ENCODE measurements at regions not wholly inside any gene's neighbourhood (a gene's known extent, or its start where the extent isn't known, plus 50 kb on each side); places are given as distances from the start of the nearest gene placed in this dataset.

GRCh38 chr3:24715171-24715792 lies 220.6 kb upstream of the THRB start:
- H3K9me3 Mint-ChIP-seq (ENCODE audit: unreplicated experiment) = no peaks in the 10 kb centered on the region
- H3K27ac Mint-ChIP-seq (ENCODE audit: unreplicated experiment) = no peak overlapping the region
- no peak for TF ChIP-seq CTCF (IDR thresholded peaks at IDR 0.05)
- peaks cover 23% of the 10 kb centered on the region for H3K4me1 Mint-ChIP-seq (ENCODE audit: unreplicated experiment)
- H3K4me3 Mint-ChIP-seq (ENCODE audit: unreplicated experiment) = no peak overlapping the region
- H3K36me3 Mint-ChIP-seq (ENCODE audit: unreplicated experiment) = no peaks in the 10 kb centered on the region
- H3K27me3 Mint-ChIP-seq (ENCODE audit: unreplicated experiment) = no peaks in the 10 kb centered on the region
- DNase-seq (ENCODE audit: extremely low spot score, unreplicated experiment) = no peak

- Mint-ChIP-seq H3K27me3 (ENCODE audit: unreplicated experiment) (peaks cover 4% of the 10 kb centered on the region), H3K4me1 (ENCODE audit: unreplicated experiment) (no peaks in the 10 kb centered on the region), H3K4me3 (ENCODE audit: unreplicated experiment) (no peak overlapping the region), H3K27ac (ENCODE audit: unreplicated experiment) (no peak overlapping the region), H3K36me3 (ENCODE audit: unreplicated experiment) (no peaks in the 10 kb centered on the region), H3K9me3 (ENCODE audit: unreplicated experiment) (no peaks in the 10 kb centered on the region)
- TF ChIP-seq CTCF (IDR thresholded peaks at IDR 0.05) = no peak
- DNase-seq (ENCODE audit: extremely low spot score, unreplicated experiment) = no peak
Observed at GRCh38 chr3:24722087-24722486, 227.4 kb upstream of the THRB start.

- DNase-seq (ENCODE audit: extremely low spot score, unreplicated experiment) = no peak
- no peak overlapping the region for H3K4me3 Mint-ChIP-seq (ENCODE audit: unreplicated experiment)
- H3K9me3 Mint-ChIP-seq (ENCODE audit: unreplicated experiment) = no peaks in the 10 kb centered on the region
- H3K27ac Mint-ChIP-seq (ENCODE audit: unreplicated experiment) = no peak overlapping the region
- no peak for TF ChIP-seq CTCF (IDR thresholded peaks at IDR 0.05)
- no peaks in the 10 kb centered on the region for H3K36me3 Mint-ChIP-seq (ENCODE audit: unreplicated experiment)
- peaks cover 4% of the 10 kb centered on the region for H3K27me3 Mint-ChIP-seq (ENCODE audit: unreplicated experiment)
- no peaks in the 10 kb centered on the region for H3K4me1 Mint-ChIP-seq (ENCODE audit: unreplicated experiment)
Observed at GRCh38 chr3:24725514-24726255, 231.0 kb upstream of the THRB start.

- no peak for TF ChIP-seq CTCF (IDR thresholded peaks at IDR 0.05)
- no peaks in the 10 kb centered on the region for H3K9me3 Mint-ChIP-seq (ENCODE audit: unreplicated experiment)
- no peaks in the 10 kb centered on the region for H3K4me1 Mint-ChIP-seq (ENCODE audit: unreplicated experiment)
- H3K36me3 Mint-ChIP-seq (ENCODE audit: unreplicated experiment) = no peaks in the 10 kb centered on the region
- DNase-seq (ENCODE audit: extremely low spot score, unreplicated experiment) = no peak
- H3K27me3 Mint-ChIP-seq (ENCODE audit: unreplicated experiment) = peaks cover 4% of the 10 kb centered on the region
- no peak overlapping the region for H3K4me3 Mint-ChIP-seq (ENCODE audit: unreplicated experiment)
- H3K27ac Mint-ChIP-seq (ENCODE audit: unreplicated experiment) = no peak overlapping the region
Observed at GRCh38 chr3:24726423-24726822, 231.8 kb upstream of the THRB start.

GRCh38 chr3:24730173-24730572 lies 235.5 kb upstream of the THRB start:
- Mint-ChIP-seq H3K9me3 (ENCODE audit: unreplicated experiment) (no peaks in the 10 kb centered on the region), H3K27me3 (ENCODE audit: unreplicated experiment) (peaks cover 4% of the 10 kb centered on the region), H3K4me3 (ENCODE audit: unreplicated experiment) (no peak overlapping the region), H3K4me1 (ENCODE audit: unreplicated experiment) (no peaks in the 10 kb centered on the region), H3K36me3 (ENCODE audit: unreplicated experiment) (no peaks in the 10 kb centered on the region), H3K27ac (ENCODE audit: unreplicated experiment) (no peak overlapping the region)
- no peak for TF ChIP-seq CTCF (IDR thresholded peaks at IDR 0.05)
- no peak for DNase-seq (ENCODE audit: extremely low spot score, unreplicated experiment)

Data from osteocyte (in vitro differentiated cells).